GM23248 (cell line): ENCODE measurements at regions not wholly inside any gene's neighbourhood (a gene's known extent, or its start where the extent isn't known, plus 50 kb on each side); places are given as distances from the start of the nearest gene placed in this dataset.

Experiments
- EZH2 ChIP-seq: fragments of 200-600 bp; sonication (generic); IDR thresholded peaks from 2 replicates; pipeline ENCODE4 v1.6.1; 2018; ENCODE audit warnings: antibody characterized with exemption, mild to moderate bottlenecking; ENCODE audit not compliant: insufficient read depth, poor library complexity, severe bottlenecking
- EZH2phosphoT487 ChIP-seq: fragments of 200-600 bp; sonication (generic); IDR thresholded peaks from 2 replicates; pipeline ENCODE4 v1.6.1; 2018; ENCODE audit warnings: antibody characterized with exemption, moderate library complexity, mild to moderate bottlenecking, low read depth; ENCODE audit not compliant: insufficient read depth

DNA sequence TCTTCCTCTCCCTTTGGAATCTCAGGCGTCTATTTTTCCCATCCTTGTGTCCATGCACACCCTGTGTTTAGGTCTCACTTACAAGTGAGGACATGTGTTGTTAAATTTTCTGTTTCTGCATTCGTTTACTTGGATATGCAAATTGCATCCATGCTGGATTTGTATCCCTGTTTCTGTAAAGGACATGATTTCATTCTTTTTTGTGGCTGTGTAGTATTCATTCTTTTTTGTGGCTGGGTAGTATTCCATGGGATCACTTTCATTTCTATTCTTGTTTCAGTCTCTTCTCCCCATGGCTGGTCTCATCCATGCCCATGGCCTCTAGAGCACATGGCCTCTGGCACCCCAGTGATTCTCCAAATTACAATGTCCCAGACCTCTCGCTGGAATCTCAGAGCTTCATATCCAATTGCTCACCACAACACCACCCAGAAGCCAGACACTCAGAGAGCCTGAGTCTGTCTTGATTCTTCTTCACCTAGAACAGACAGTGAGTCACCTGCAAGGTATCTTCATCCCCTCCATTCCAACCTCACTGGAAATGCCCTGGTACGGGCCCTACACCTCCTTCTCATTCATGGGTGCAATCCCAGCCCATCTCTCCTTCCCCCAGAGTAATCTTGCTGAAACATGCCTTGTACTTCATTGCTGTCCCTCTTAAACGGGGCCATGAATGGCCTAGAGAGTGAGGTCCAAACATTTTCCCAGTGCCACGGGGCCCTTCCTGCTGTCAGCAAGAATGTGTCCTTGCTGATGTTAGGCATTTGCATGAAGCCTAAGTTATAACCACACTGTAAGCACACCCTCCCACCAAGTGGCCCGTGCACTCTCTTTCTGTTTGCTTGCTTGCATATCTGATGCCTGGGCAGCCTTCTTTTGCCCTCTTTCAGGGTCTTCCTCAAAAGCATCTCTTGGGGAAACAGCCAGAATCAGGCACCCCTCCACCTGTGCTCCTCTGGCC, 476.2 kb upstream of the TSHZ3 start:
- TF ChIP-seq EZH2phosphoT487 (no peak), EZH2 (no peak)
